HG02970 (cell line): ENCODE measurements at regions not wholly inside any gene's neighbourhood (a gene's known extent, or its start where the extent isn't known, plus 50 kb on each side); places are given as distances from the start of the nearest gene placed in this dataset.
"Not testable (repeated sequence)": the region's sequence is repeated elsewhere in the genome, so short reads cannot be mapped to it uniquely, and the experiment has no call there.

Experiments used
- ATAC-seq: cut with Tn5 transposase; IDR thresholded peaks from one replicate; pipeline ENCODE4 v1.9.1; 2021; ENCODE audit warnings: mild to moderate bottlenecking, moderate library complexity, moderate number of reproducible peaks; ENCODE audit not compliant: unreplicated experiment, low FRiP score

DNA sequence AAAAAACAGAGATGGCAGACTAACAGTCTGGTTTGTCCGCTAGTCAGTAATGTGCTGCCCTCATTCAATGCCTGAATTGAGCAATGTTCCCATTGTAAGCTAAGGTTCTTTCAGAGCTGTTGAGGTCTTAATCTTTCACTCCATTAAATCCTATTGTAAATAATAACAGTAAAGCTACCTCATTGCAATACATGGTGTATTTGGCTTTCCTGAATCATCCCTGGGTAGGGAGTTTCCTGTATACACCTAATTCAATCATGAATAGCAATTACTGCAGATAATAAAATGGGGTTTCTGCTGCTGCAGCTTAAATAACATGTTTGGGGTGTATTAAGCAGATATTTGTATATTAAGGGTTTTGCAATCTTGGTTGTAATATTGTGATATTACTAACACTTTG is 1100.2 kb upstream of the INTU start:
- ATAC-seq = no peak

DNA sequence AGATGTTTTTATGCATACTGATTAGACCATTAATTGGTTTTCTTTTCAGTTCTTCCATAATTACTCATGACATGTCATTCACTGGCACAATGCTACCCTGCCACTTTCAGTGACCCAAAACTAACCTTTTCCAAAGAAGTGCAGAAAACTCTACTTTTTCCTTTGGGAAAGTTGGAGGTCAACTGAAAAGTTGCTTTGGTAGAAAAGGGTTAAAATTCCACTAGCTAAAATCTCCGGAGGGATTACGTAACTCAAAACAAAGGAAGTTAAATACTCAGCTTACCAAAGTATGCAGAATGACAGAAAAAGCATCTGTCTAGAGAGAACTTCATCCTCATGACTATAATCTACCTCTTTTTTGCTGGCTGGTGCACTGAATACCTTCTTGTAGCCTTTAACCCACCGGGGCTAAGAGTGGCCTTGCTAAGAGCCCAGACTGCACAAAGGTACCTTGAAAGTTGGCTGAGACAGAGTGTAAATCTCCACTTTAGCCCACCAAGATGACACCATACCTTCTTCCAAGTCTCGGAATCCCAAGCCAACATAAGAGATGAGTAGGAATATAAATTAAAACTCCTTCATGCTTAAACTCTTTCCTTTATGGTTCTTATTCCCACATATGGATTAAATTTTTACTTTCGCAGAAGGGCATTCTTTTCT is 1099.5 kb upstream of the INTU start:
- ATAC-seq = no peak

DNA sequence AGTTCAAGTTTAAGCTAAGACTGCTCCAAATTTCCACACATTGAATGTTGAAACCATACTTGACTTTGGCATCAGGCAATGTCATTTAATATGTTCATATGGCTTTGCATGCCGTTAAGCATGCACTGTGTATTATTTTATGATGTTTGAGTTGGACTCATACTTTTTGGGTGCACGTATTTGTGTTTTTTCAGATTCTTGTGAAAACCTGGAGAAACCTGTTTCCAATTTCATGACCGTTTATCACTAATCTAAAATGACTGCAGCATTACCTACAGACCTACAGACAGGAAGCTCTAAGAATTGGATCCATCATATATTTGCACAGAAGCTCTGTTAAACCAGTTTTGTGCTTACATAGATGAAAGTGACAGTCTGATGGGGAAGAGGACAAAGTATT is 1093.0 kb upstream of the INTU start:
- no peak for ATAC-seq

DNA sequence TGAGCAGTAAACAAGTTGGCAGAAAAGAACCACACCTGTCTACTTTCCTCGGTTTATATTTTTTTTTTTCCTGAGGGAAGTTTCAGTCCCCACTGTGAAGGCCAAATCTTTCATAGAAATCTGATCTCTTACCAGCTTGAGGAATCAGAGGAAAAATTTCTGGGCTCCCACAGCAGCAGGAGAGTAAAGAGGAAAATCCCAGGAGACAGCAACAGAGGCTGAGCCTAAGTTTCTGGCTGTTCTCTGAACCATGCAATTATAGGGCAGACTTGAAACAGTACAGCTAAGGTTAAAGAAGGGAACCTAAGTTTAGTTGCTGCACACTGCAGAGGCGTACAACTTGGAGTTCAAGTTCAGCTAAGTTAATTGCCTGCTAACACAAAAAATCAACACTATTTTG is 1090.9 kb upstream of the INTU start:
- ATAC-seq = no peak

DNA sequence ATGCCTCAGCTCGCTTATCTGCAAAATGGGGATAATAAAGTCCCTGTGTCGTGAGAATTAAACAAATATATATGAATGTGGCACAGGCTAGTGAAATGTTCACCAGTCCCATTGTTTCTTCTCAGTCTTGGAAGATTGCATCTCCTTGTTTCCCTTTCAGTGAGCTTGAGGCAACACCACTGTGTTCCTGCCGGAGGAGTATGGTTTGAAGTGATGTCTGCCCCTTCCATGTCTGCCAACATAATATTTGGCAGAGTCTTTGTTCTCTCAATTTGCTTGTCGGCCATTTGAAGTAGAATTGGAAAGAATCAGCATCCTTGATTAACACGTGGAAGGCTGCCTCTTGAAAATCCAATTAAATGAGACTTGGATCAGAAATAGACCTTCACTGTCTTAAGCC is 1088.5 kb upstream of the INTU start:
- ATAC-seq = no peak

DNA sequence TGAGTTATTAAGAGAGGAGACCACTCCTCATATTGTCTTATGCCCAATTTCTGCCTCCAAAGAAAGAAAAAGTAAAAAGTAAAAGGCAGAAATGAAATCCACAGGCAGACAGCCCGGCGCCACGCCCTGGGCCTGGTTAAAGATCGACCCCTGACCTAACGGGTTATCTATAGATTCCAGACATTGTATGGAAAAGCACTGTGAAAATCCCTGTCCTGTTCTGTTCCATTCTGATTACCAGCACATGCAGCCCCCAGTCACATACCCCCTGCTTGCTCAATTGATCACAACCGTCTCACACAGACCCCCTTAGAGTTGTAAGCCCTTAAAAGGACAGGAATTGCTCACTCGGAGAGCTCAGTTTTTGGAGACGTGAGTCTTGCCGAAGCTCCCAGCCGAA is 1086.6 kb upstream of the INTU start:
- ATAC-seq = not testable (repeated sequence)

DNA sequence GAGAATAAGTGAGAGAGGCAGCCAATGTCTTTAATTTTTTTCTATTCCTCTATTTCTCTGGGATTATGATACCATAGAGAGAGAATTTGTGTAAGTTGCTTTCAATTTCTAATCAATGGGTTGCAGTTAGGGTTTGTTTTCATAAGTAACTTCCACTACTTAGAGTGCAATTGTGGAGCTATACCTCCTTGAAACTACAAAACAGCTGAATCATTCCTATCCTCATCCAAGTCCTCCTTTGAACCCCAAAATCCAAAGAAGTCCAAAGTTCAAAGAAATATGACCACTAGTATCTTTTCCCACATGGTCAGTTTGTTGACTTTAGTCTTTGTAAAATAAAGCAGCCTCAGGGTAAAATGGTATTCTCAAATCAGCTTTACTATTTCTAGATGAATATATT is 1085.4 kb upstream of the INTU start:
- ATAC-seq = no peak

DNA sequence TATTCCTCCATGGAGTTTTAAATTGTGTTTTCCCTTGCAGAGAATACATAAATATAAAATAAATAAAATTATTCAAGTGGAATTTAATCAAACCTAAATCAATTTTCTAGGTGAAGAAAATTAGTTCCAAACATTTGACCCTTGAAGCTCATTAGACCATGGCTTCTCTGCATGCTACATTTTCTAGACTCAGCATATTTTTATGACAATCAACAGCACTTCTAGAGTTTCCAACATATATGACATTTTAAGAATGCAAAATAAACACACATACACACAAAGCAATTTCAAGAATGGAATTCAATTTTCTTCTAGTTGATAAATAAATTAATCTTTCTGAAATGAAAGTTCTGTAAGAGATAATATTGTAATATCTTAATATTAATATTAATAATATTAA is 1083.9 kb upstream of the INTU start:
- no peak for ATAC-seq

DNA sequence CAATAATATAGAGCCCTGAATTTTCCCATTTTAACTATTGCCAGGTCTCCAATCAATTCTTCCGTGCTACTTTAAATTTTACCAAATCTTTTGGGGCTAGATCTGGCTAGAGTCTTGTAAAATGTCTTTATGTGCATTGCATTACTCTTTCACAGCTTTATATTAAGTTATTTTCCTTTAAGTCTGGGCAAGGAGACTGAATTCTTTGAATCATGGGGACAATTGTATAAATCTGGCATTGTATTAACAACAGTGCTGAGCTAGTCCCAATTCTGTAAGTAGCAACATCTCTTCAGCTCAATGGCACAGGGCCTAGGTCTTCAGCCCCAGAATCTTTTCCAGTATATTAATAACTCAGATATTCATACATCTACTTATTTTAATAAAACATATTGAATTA is 1080.4 kb upstream of the INTU start:
- no peak for ATAC-seq

DNA sequence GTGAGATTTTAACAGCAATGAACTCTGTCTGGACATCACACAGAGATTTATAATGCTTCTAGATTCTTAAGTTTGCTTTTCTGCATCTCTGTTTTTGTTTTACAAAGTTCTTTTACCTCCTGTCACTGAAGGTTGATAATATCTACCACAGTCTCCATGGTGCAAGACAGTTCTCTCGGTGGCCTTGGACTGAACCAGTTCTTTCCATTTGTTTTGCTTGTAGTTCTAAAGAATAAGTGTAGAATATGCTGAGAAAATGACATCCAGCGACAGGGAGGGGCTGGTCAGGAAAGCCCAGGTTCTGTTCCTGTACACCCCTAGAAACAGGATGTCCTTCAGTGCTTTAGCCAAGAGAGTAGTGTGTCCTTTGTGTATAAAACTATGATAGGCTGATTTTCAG is 1079.5 kb upstream of the INTU start:
- no peak for ATAC-seq

DNA sequence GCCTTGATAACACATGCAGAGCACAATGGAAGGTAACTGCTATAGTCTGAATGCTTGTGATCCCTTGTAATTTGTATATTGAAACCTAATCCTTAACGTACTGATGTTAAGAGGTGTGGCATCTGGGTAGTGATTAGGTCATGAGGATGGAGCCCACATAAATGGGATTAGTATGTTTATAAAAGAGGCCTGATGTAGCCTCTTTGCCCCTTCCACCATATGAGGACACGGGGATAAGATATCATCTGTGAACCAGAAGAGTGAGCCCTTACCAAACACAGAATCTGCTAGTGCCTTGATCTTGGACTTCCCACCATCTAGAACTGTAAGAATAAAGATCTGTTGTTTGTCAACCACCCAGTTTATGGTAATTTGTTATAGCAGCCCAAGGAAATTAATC is 1074.2 kb upstream of the INTU start:
- no peak for ATAC-seq

DNA sequence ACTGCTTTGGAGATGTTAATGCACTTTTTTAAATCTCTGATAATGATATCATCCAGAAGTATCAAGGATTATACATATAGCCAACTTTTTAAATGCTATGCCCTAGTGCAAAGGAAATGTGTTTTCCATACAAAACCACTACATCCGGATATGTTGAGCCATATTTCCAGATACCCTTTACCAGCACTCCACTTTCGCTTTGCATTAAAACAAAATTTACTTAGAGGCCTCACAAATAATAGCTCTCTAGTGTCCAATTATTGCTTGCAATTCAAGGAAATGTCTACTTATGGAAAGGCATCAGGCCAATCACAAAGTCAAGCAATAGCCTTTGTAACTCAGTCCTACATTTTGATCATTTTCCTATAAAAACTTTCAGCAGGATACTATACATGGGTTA is 1072.8 kb upstream of the INTU start:
- no peak for ATAC-seq

DNA sequence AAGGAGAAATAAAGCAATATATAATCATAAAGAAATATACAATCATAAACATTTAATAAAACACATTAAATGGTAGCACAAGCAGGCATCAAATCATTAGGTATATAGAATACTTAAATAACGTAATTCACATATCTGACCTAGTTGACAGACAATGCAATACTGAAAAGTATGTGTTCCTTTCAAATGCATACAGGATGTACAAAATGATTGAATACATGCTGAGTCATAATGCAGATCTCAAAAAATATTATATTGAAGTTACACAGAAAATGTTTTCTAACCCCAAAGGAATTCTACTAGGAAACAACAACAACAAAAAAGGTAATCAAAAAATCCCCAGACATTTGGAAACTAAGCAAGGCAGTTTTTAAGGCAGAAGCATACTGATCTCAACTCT is 1072.0 kb upstream of the INTU start:
- no peak for ATAC-seq

DNA sequence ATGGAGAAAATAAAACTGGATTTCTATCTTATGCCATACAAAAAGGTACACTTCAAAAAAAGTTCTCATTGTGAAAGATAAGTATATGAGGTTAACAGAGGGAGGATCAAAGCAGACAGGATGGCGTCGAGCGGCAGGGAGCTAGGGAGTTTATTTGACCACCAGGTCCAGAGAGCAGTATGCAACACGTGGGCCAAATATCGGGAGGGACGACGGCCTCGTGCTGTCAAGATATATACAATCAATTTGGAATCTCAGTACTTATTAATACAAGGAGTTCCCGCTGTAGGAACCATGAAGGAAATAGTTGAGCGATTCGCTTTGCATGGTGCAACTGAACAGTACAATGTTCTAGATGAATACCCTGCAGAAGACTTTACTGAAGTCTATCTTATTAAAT is 1069.4 kb upstream of the INTU start:
- no peak for ATAC-seq

DNA sequence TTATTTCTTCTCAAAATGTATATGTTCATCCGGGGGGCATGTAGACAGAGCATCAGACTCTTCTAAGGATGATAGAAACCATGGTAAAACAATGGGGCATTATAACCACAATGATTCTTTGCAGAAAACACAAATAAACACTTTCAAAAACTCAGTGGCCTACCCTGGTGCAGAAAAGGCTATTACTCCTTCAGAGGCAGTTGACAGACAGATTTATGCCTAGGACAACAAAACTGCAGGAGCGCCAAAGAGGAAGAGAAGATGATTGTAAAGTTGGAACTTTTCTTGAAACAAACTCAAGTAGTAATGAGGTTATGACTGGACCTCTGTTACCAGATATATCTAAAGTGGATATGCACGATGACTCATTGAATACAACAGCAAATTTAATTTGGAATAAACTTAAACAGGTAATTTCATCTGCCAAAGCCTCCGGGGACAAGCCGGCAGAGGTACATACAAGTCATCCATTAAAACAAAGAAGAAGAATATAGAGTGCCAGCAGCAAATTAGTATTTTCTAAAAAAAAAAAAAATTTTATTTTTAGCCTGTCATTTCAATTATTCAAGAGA is 1068.4 kb upstream of the INTU start:
- no peak for ATAC-seq

DNA sequence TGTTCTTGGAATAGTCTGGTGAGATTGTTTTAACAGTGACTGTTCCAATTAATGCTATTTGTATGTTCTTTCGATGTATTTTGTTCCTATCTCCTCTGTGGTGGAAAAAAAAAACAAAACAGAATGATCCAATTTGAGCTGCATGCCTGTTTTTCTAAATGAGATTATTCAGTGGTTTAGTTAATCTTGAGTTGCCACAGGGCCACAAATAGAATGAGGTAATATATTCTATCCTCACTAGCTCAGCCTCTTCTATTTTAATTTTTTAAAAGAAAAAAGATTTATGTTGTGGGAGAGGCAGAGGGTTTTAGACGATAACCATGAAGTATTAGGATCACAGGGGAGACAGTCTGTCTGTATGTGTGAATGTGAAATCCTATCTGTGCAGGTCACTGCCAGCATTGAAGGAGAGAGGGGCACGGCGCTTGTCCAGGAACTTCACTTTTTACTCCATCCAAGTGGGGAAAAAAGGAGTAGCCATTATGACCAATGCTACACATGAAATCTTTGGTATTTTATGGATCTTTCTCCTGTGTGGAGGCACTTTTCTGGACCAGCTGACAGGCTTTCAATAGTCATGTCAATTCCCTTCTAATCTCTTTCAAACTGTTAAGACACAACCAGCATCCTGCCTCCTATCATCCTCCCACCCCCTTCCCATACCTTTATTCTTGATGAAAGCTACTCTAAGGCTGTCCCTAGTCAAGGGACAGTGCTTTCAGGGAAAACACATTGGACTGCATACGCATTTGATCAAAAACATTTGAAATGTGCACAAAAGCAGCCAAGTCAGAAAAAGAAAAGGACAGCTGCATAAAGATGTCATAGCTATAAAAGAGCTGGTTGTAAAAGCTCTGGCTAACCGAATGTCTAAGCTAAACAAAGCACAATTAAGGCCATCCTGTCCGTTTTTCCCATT is 1063.8 kb upstream of the INTU start:
- no peak for ATAC-seq

DNA sequence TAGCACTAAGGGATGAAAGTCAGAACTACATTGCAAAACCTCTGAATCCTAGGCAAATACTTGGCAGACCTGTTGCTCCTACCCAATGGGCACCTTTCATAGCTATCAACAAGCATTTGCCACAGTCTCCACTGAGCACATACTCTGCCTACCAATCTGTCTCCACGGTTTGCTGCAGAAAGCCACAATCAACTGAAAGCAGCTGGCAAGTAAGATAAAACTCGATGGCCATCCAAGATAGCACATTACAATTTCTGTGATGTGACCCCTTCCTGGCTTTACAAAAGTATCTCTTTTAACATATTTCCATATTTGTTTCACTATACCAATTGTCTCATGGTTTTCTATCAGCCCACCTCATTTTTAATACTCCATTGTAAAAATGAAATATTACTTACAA is 1060.5 kb upstream of the INTU start:
- ATAC-seq = no peak

DNA sequence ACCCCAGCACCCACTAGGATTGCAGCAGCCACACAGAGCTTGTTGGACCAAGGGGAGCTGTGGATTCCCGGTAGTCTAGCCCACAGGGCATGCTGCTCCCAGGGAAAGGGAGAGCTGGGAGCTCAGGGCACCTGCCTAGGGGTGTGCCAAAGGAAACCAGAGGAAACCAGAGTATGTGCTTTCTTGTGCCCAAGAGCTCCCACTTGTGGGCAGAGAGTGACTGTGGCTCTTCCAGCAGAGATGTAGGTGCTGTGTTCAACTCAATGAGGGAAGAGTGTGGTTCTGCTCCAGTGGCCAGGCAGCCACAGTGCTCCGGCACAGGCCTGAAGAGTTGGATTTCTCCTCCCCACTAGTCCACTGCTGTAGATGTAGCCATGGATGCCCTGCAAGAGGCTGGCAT is 1050.0 kb upstream of the INTU start:
- ATAC-seq = no peak

DNA sequence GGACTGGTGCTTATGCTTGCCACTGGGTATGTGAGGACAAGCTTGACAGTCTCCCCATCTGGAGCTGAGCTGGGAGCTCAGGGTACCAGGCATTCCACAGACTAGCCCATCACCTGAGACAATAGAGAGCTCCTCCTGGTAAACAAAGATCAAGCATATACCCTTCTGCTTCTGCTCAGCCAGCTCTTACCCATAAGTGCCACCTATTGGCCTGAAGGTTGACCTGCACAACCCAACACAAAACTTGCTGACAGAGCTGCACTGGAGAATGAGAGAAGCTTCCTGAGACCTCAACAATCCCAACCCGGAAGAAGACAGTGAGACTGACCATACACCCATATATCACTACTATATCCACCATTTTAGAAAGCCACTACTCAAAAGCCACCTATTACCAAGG is 1049.2 kb upstream of the INTU start:
- no peak for ATAC-seq

DNA sequence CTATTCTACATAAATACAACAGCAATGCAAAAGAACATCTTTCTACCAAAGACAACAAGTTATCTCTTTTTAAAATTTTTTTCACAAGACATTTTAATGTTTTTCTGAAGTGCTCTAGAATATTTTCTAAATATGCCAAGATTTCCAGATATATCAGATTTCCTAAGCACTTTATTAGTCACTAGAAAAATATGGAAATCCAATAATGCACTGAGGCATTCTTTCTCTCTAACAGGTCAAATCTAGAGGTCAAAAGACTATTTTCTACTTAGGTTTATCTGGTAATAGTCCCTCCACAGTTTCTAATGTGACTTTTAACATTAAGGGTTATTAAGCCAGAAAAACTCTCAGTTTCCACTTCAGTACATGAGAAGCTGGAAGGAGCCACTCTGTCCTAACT is 1041.2 kb upstream of the INTU start:
- ATAC-seq = no peak

DNA sequence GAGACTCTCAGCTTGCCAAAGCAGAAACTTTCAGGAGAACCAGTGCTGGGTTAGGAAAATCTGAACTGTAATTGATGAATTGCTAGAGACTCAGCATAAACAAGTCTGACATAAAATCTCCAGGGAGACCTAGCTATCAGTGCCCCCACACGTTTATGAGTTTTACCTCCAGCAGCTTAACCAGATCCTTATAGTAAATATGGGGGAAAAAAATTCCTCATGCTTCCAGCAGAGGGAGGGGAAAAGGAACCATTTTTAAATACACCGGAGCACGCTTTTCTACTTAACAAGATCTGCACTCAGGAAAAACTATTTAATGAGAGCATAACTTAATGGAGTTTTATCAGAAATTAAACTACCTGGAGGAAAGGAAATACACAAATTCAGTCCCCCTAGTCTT is 1040.7 kb upstream of the INTU start:
- ATAC-seq = no peak

DNA sequence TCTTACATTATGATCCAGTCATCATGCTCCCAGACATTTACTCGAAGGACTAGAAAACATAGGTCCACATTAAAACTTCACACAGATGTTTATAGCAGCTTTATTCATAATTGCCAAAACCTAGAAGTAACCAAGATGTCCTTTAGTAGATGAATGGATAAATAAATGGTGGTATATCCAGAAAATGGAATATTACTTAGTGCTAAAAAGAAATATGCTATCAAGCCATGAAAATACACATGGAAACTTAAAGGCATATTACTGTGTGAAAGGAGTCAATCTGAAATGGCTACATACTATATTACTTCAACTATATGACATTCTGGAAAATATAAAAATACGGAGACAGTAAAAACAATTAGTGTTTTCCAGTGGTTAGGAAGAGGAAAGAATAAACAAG is 1039.1 kb upstream of the INTU start:
- ATAC-seq = no peak
